Glutamatergic neuron (in vitro differentiated cells): ENCODE measurements at regions not wholly inside any gene's neighbourhood (a gene's known extent, or its start where the extent isn't known, plus 50 kb on each side); places are given as distances from the start of the nearest gene placed in this dataset.

Source experiments
- DNase-seq: peaks from one replicate; pipeline ENCODE4 v3.0.0; 2022
- H3K27ac Mint-ChIP-seq: one replicate; pipeline ENCODE4 v1.8.0; 2020; ENCODE audit warnings: mild to moderate bottlenecking, mixed read lengths, inconsistent platforms; ENCODE audit not compliant: unreplicated experiment
- H3K27me3 Mint-ChIP-seq: one replicate; pipeline ENCODE4 v1.8.0; 2020; ENCODE audit warnings: mild to moderate bottlenecking, moderate library complexity, mixed read lengths, inconsistent platforms; ENCODE audit not compliant: unreplicated experiment
- H3K36me3 Mint-ChIP-seq: one replicate; pipeline ENCODE4 v1.8.0; 2020; ENCODE audit warnings: mild to moderate bottlenecking, mixed read lengths, inconsistent platforms; ENCODE audit not compliant: unreplicated experiment
- H3K4me1 Mint-ChIP-seq: one replicate; pipeline ENCODE4 v1.8.0; 2020; ENCODE audit warnings: mild to moderate bottlenecking, low read depth, mixed read lengths, inconsistent platforms; ENCODE audit not compliant: unreplicated experiment
- H3K4me3 Mint-ChIP-seq: one replicate; pipeline ENCODE4 v1.8.0; 2020; ENCODE audit warnings: mild to moderate bottlenecking, mixed read lengths, inconsistent platforms; ENCODE audit not compliant: unreplicated experiment
- H3K9me3 Mint-ChIP-seq: one replicate; pipeline ENCODE4 v1.8.0; 2020; ENCODE audit warnings: mild to moderate bottlenecking, moderate library complexity, mixed read lengths, inconsistent platforms; ENCODE audit not compliant: unreplicated experiment
- CTCF ChIP-seq: fragments of 200-600 bp; sonication (generic); IDR thresholded peaks from one replicate; pipeline ENCODE4 v1.5.0; 2021; ENCODE audit not compliant: partially characterized antibody, unreplicated experiment

DNA sequence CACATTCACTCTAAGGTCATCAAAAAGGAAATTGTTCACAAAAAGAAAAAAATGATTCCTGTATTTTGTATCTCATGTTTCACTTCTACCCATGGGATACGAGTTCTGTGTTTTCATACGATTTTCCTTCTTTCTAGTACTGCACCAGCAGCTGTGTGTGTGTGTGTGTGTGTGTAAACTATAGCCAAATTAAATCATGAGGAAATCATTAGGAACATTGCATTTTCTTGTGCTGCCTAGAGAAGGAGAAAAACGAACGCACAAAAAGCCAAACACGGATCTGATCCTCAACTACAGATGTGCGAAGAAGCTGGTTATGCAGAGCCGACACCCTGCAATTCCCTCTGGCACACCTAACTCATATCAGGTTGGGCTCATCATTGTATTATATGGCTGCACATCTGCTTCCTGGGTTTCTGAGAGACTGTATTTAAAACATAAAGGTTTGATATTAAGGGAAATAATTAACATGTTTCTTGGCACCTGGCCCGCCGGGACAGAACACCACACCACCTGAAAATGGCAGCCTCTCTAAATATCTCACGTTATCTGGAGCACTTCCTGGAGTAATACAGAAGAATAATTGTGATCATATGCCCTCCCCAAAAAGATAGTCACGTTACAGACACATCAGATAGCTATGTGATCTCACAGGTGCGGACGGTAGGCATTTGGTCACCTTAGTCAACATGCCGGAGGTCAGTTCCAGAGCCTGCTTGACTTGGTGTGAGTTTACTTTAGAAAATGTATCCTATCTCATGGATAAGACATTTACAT is 586.3 kb upstream of the SALL3 start:
- Mint-ChIP-seq H3K4me1 (no peaks in the 10 kb centered on the region), H3K27me3 (peaks cover 6% of the 10 kb centered on the region), H3K36me3 (peaks cover 5% of the 10 kb centered on the region), H3K27ac (no peak overlapping the region), H3K4me3 (no peak overlapping the region), H3K9me3 (peaks cover 7% of the 10 kb centered on the region)
- TF ChIP-seq CTCF = no peak
- DNase-seq = no peak

DNA sequence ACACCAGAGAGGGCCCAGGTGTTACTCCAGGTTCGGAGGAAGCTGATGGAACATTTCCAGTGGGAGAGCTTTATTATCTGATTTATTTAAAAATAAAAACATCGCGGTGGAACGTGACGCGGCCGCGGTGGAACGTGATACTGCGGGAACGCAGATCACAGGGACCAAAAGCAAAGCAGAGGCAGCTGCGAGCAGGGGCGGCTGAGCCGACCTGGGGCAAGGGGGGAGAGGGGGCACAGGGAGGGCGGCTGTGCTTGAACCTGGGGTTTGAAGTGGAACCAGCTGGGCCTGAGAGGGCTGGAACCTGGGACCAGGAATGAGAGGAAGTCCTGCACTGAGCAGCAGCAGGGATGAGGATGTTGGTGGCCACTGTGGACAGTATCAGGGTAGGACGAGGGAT is 583.5 kb upstream of the SALL3 start:
- no peaks in the 10 kb centered on the region for H3K4me1 Mint-ChIP-seq
- H3K4me3 Mint-ChIP-seq = no peak overlapping the region
- no peak overlapping the region for H3K27ac Mint-ChIP-seq
- no peak for TF ChIP-seq CTCF
- H3K27me3 Mint-ChIP-seq = peaks cover 1% of the 10 kb centered on the region
- no peak for DNase-seq
- H3K9me3 Mint-ChIP-seq = peaks cover 2% of the 10 kb centered on the region
- no peaks in the 10 kb centered on the region for H3K36me3 Mint-ChIP-seq

DNA sequence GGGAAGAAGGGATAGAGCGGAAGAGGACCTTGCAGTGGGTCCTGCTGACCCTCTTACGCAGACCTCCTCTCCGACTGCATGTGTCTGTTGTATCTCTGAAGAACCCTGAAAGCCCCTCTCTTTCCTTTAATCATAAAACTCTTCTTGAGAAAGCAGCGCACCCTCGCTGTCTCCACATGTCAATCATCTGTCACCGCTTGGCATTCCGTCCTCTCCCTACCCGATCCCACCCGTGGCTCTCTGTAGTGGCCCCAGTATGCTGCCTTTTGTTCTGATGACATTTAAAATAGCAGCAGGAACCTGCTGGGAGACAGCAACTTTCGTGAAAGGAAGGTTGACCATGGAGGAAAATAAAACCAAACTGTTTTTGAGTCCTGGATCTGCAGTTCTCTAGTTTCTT is 582.9 kb upstream of the SALL3 start:
- no peaks in the 10 kb centered on the region for H3K36me3 Mint-ChIP-seq
- no peak for DNase-seq
- no peaks in the 10 kb centered on the region for H3K27me3 Mint-ChIP-seq
- no peak overlapping the region for H3K27ac Mint-ChIP-seq
- H3K9me3 Mint-ChIP-seq = peaks cover 2% of the 10 kb centered on the region
- peaks cover 3% of the 10 kb centered on the region for H3K4me1 Mint-ChIP-seq
- H3K4me3 Mint-ChIP-seq = no peak overlapping the region
- TF ChIP-seq CTCF = no peak

- no peak overlapping the region for H3K27ac Mint-ChIP-seq
- H3K27me3 Mint-ChIP-seq = peaks cover 3% of the 10 kb centered on the region
- H3K9me3 Mint-ChIP-seq = no peaks in the 10 kb centered on the region
- DNase-seq = no peak
- H3K4me1 Mint-ChIP-seq = peaks cover 7% of the 10 kb centered on the region
- H3K36me3 Mint-ChIP-seq = no peaks in the 10 kb centered on the region
- no peak overlapping the region for H3K4me3 Mint-ChIP-seq
- TF ChIP-seq CTCF = no peak
Measured at GRCh38 chr18:78399992-78400503, 579.6 kb upstream of the SALL3 start.

DNA sequence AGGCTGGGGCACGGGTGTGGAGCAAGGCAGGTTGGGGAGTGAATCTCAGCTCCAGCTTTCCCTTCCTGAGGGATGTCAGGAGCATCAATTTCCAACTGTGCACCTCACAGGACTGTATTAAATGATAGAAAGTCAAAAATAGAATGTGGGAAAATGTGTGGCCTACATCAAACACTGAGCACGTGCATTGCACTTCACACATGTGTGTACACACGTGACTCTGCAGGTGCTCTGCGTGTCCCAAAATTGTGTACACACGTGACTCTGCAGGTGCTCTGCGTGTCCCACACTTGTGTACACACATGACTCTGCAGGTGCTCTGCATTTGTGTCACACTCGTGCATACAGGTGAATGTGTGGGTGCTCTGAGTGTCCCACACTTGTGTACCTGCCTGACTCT is 577.2 kb upstream of the SALL3 start:
- H3K36me3 Mint-ChIP-seq = no peaks in the 10 kb centered on the region
- TF ChIP-seq CTCF = no peak
- no peak for DNase-seq
- peaks cover 7% of the 10 kb centered on the region for H3K4me1 Mint-ChIP-seq
- no peaks in the 10 kb centered on the region for H3K9me3 Mint-ChIP-seq
- no peak overlapping the region for H3K27ac Mint-ChIP-seq
- peaks cover 3% of the 10 kb centered on the region for H3K27me3 Mint-ChIP-seq
- no peak overlapping the region for H3K4me3 Mint-ChIP-seq
